NCI-H524 (cell line): ENCODE measurements at regions not wholly inside any gene's neighbourhood (a gene's known extent, or its start where the extent isn't known, plus 50 kb on each side); places are given as distances from the start of the nearest gene placed in this dataset.
A peak's percentile ranks its signal among the peaks of the same experiment; 100 is the strongest.
"Not testable (repeated sequence)": the region's sequence is repeated elsewhere in the genome, so short reads cannot be mapped to it uniquely, and the experiment has no call there.

ENCODE experiments used
- DNase-seq, 2 experiments: peaks; one replicate each; lab custom pipeline; 2025; lab: John Stamatoyannopoulos, UW

- not testable (repeated sequence) for DNase-seq
These were observed 72.1 kb downstream of the OGFRL1 start for GRCh38 chr6:71360556-71361335.

- no peak for DNase-seq
These were observed 76.4 kb downstream of the OGFRL1 start for GRCh38 chr6:71364889-71365542.

- DNase-seq = no peak
These were observed 79.1 kb downstream of the OGFRL1 start for GRCh38 chr6:71367756-71368155.

GRCh38 chr6:71368284-71368683 lies 79.7 kb downstream of the OGFRL1 start:
- DNase-seq = no peak

GRCh38 chr6:71371559-71371958 lies 82.9 kb downstream of the OGFRL1 start:
- DNase-seq = no peak

- DNase-seq = no peak
These were observed 85.3 kb downstream of the OGFRL1 start for GRCh38 chr6:71373943-71374342.

GRCh38 chr6:71375676-71376075 lies 87.1 kb downstream of the OGFRL1 start:
- DNase-seq = no peak

GRCh38 chr6:71376830-71377229 lies 88.2 kb downstream of the OGFRL1 start:
- DNase-seq = no peak

- peak in 1 of 2 experiments; percentile 2 for DNase-seq
These were observed 94.9 kb downstream of the OGFRL1 start for GRCh38 chr6:71383476-71383875.

GRCh38 chr6:71383901-71384489 lies 95.4 kb downstream of the OGFRL1 start:
- DNase-seq = peak in 1 of 2 experiments; percentile 31

GRCh38 chr6:71385111-71385822 lies 96.7 kb downstream of the OGFRL1 start:
- no peak for DNase-seq

GRCh38 chr6:71386215-71386614 lies 97.6 kb downstream of the OGFRL1 start:
- DNase-seq = no peak

- peak in 1 of 2 experiments; percentile 4 for DNase-seq
These were observed 98.6 kb downstream of the OGFRL1 start for GRCh38 chr6:71387179-71387578.

- no peak for DNase-seq
These were observed 99.6 kb downstream of the OGFRL1 start for GRCh38 chr6:71388068-71388744.

GRCh38 chr6:71388856-71389527 lies 100.4 kb downstream of the OGFRL1 start:
- no peak for DNase-seq

- no peak for DNase-seq
These were observed 102.5 kb downstream of the OGFRL1 start for GRCh38 chr6:71391126-71391525.

GRCh38 chr6:71392276-71392675 lies 103.7 kb downstream of the OGFRL1 start:
- no peak for DNase-seq

- no peak for DNase-seq
These were observed 104.9 kb downstream of the OGFRL1 start for GRCh38 chr6:71393471-71393870.

GRCh38 chr6:71393981-71394432 lies 105.4 kb downstream of the OGFRL1 start:
- no peak for DNase-seq

- no peak for DNase-seq
These were observed 106.3 kb downstream of the OGFRL1 start for GRCh38 chr6:71394926-71395325.

- no peak for DNase-seq
These were observed 107.3 kb downstream of the OGFRL1 start for GRCh38 chr6:71395731-71396409.
